CD1c-positive myeloid dendritic cell (primary cell): ENCODE measurements at regions not wholly inside any gene's neighbourhood (a gene's known extent, or its start where the extent isn't known, plus 50 kb on each side); places are given as distances from the start of the nearest gene placed in this dataset.

Experiments
- DNase-seq: peaks from one replicate; pipeline ENCODE4 v3.0.0-alpha.2; 2016; ENCODE audit errors: extremely low spot score

DNA sequence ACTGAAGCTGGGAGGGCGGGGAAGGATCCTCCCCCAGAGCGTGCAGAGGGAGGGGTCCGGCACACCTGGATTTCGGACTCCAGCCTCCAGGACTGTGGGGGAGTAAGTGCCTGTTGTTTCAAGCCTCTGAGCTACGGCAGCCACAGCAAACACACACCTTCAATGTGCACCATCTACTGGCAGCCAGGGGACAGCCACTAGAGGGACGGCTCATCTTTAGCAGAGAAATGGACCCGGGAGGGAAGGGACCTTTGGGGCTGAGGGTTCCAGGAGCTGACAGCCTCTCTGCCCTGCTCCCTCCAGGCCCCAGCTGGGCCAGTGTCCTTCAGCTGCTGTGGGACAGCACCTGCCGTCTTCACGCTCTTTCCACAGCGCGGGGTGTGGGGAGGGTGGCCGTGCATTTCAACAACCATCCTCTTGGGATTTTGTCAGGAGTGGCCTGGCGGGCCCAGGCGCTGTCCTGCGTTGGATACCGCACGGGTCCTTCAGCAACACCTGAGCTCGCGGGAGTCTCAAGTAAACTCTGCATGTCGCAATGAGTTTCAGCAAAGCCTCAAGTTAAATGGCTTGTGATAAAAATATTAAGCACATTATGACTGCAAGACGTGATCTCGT is 209.2 kb upstream of the C14orf180 start:
- no peak for DNase-seq

- DNase-seq, result no peak
Observed at GRCh38 chr14:104371031-104371430, 208.5 kb upstream of the C14orf180 start.

DNA sequence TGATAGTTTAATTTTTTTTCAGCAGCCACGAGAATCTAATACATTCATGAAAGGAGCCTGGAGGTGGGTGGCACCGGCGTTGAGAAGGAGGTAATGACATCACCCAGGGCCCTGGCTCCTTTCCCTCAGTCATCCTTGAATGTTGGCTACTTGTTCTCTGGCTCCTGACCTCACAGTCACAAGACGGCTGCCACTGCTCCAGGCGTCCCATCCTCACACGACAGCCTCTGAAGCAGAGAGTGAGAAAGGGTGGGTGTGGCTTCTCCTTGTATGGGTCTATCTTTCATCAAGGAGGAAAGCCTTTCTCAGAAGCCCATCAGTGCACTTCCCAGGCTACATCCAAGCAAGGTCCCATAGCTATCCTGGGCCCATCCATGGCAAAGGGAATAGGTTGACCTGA is 207.6 kb upstream of the C14orf180 start:
- DNase-seq, result no peak

GRCh38 chr14:104372390-104373054 is 207.0 kb upstream of the C14orf180 start:
- no peak for DNase-seq

- no peak for DNase-seq
Observed at GRCh38 chr14:104373055-104373854, 206.3 kb upstream of the C14orf180 start.

DNA sequence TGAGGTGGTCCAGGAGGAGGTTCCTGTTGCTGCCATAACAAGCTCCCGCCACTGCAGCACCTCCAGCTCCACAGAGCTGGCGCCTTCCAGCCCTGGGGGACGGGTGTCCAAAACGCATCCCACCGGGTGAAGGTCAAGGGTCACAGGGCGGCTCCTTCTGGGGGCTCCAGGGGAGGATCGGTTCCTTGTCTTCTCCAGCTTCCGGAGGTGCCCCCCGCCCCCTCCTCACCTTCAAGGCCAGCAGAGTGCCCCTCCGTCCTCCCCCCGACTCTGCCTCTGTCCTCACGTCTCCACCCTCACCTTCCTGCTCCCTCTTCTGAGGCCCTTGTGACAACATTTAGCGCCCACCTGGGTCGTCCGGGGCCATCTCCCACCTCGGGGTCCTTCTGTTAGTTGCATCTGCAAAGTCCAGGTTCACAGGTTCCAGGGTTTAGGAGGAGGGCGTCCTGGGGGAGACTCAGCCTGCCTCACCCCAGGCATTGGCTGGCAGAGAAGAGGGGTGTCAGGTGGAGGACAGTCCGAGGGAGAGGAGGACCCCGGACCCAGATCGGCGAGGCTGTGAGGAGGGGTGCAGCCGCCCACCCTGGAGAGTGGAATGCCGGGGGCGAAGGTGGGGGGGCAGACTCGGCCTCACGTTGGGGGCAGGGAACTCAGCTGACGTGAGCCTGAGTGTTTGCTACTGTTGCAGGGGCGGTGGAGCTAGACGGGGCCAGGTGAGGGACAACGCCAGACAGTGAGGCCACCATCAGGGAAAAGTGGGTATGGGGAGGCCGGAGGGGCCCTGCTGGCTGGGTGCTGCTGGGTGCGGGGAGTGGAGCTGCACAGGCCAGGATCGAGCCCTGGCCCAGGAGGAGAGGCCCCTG is 205.5 kb upstream of the C14orf180 start:
- no peak for DNase-seq

- DNase-seq, result no peak
Observed at GRCh38 chr14:104374718-104375080, 204.9 kb upstream of the C14orf180 start.

- DNase-seq, result no peak
Observed at GRCh38 chr14:104375551-104376201, 203.9 kb upstream of the C14orf180 start.

GRCh38 chr14:104376202-104377140 is 203.1 kb upstream of the C14orf180 start:
- no peak for DNase-seq

- no peak for DNase-seq
Observed at GRCh38 chr14:104377256-104377655, 202.3 kb upstream of the C14orf180 start.

GRCh38 chr14:104378698-104379113 is 200.9 kb upstream of the C14orf180 start:
- DNase-seq, result no peak

- no peak for DNase-seq
Observed at GRCh38 chr14:104382361-104383087, 197.0 kb upstream of the C14orf180 start.

- no peak for DNase-seq
Observed at GRCh38 chr14:104383088-104383995, 196.2 kb upstream of the C14orf180 start.

DNA sequence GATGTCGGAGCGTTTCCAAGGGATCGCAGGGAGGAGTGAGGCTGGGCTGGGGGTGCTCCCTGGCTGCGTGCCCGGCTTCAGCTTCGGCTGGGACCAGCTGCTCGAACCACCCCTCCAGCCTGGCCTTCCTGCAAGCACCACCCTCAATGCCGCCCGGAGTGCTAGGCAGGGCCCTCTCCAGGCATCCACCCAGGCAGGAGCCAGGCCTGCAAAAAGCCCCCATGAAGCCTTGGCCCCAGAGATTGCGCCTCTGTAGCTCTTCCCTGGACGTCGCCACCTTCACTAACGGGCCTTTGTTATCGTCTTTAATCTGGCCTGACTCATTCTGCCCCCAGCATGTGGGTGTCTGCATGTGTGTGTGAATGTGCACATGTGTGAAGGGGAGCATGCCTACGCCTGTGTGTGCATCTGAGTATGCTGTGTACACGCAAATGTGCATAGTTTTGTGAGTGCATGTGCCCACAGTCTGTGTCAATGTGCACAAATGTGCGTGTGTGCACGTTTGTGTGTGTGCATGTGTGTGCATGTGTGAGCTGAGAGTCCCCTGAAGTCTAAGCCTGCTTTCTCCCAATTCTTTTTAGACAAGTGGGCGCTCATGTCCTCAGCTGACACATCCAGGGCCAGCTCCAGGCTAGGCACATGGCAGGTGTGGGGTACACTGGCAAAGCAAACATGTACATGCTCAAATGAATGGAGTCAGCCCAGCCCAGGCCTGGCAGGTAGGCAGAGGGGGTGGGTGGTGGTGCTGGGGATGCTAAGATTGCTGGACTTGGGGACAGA is 195.4 kb upstream of the C14orf180 start:
- no peak for DNase-seq

DNA sequence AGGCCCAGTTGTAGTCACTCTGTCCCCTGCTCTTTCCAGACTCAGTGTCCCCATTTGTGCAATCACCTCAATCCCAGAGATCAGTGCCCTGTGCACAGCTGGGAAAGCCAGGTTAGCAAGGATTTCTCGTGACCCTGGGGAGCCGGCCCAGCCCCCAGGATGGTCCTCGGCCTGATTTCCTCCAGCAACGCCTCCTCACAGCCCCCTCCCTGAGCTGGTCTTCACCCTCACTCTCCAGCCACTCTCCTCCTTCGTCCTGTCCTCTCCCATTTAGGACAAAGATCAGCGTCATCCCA is 194.8 kb upstream of the C14orf180 start:
- DNase-seq, result no peak

DNA sequence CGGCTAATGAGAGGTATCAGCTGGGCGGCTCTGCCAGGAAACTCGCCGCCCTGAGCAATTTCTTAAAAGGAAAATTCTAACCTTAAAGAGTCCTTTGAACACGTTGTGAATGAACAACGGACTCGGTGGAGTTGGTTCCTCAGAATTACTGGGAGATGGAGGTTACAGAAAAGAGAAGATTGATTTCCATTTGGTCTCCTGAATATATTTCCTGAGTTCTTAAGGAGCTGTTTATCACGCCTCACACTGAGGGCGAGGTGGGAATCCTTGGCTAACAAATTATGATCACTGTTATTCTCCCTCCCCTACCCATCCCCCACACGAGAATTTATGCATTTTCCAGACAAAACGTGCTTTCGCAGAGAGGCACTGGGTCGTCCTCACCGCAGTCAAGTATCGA is 194.5 kb upstream of the C14orf180 start:
- no peak for DNase-seq

- no peak for DNase-seq
Observed at GRCh38 chr14:104385531-104386101, 193.9 kb upstream of the C14orf180 start.
